ENCODE measurements at regions not wholly inside any gene's neighbourhood (a gene's known extent, or its start where the extent isn't known, plus 50 kb on each side); places are given as distances from the start of the nearest gene placed in this dataset.

DNA sequence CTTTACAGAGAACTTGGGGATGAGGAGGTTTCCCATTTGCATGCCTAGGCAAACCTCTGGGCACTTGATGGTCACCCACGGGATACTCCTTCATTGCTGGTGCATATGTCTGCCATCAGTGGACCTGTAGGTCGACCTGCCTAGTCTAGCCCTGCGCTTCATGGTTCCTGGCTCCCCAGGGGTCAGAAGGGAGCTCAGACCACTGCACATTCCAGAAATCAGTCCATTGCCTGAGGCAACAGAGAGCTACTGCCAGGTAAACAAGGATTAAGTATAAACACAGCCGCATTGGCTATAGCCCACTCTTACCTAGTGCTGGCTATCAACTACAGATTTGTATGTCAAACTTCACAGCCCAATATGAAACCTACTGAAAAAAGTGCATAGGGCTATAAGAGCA, 476.4 kb downstream of the SOX5 start:
- Histone ChIP-seq H3K9ac (ENCODE audit: low read depth, low read length) (no peak overlapping the region), H3K9me3 (ENCODE audit: control insufficient read depth, insufficient read depth, low read length) (no peaks in the 10 kb centered on the region), H3K27ac (ENCODE audit: low read depth, low read length) (no peak overlapping the region), H3K36me3 (ENCODE audit: control insufficient read depth, insufficient read depth, low read length) (no peaks in the 10 kb centered on the region), H3K4me3 (ENCODE audit: low read depth, low read length) (no peak overlapping the region), H3K27me3 (ENCODE audit: control insufficient read depth, insufficient read depth, low read length) (no peaks in the 10 kb centered on the region), H3K4me1 (ENCODE audit: control insufficient read depth, insufficient read depth, low read length) (no peaks in the 10 kb centered on the region)

DNA sequence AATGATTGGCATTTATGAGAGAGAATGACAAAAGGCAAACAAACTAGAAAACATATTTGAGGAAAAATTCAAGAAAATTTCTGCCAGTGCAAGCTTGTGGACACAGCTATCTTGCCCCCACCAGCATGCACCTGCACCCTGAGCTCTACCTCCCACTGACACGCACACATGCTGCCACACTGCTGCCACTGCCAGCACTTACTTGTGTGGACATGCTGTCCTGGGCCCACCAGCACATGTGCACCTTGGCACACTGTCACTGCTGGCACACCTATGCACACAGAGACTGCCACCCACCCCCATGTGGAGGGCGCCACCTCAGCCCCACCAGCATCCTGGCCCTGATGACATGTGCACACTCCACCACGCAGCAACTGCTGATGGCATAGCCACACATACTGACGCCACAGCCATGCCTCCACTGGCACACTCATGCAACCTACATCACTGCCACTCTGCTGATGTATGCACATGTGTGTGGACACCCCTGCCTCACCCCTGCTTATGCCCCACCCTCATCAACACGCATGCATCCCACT, 475.0 kb downstream of the SOX5 start:
- H3K4me1 ChIP-seq (ENCODE audit: control insufficient read depth, insufficient read depth, low read length) = no peaks in the 10 kb centered on the region
- H3K27me3 ChIP-seq (ENCODE audit: control insufficient read depth, insufficient read depth, low read length) = no peaks in the 10 kb centered on the region
- no peak overlapping the region for H3K27ac ChIP-seq (ENCODE audit: low read depth, low read length)
- no peaks in the 10 kb centered on the region for H3K36me3 ChIP-seq (ENCODE audit: control insufficient read depth, insufficient read depth, low read length)
- H3K9me3 ChIP-seq (ENCODE audit: control insufficient read depth, insufficient read depth, low read length) = peaks cover 4% of the 10 kb centered on the region; the same call in 1 of the 2 replicates
- no peak overlapping the region for H3K4me3 ChIP-seq (ENCODE audit: low read depth, low read length)
- no peak overlapping the region for H3K9ac ChIP-seq (ENCODE audit: low read depth, low read length)
